H54 (cell line): ENCODE measurements at regions not wholly inside any gene's neighbourhood (a gene's known extent, or its start where the extent isn't known, plus 50 kb on each side); places are given as distances from the start of the nearest gene placed in this dataset.

Experiments used
- DNase-seq: peaks from one replicate; pipeline ENCODE4 v3.0.0; 2011; ENCODE audit warnings: low spot score, mixed read lengths; ENCODE audit not compliant: insufficient read length
- FAIRE-seq: peaks from 3 replicates; lab custom pipeline; 2011; peaks lifted over from hg19 to GRCh38; lab: Jason Lieb, UNC
- POLR2A ChIP-seq: IDR thresholded peaks from 2 replicates; pipeline ENCODE4 v1.6.1; 2011; ENCODE audit warnings: low read depth, mild to moderate bottlenecking, low read length

DNA sequence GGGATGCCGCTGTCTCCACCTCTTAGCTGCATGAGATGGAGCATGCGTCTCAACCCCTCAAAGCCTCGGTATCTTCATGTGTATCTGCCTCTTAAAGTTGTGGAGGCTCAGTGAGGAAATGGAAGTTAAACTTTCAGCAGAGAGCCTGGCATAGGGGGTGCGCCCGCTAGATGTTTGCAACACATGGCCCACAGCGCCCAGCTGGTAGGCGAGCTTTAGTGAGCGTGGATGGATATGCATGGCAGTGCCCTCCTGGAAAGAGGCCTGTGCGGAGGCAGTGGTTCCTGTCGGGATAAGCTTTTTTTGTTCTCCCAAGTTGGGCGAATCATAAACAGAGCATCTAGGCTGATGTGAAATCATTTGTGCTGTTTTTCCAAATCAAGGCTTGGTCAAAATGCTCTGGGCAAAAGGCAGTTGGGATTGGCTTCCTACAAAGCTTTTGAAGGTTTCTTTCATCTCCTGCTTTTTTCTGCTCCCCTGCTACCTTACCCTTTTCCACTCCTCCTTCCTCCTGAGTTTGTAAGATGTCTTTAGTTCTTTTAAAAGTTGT lies 272.4 kb upstream of the TPM1 start:
- no peak for DNase-seq
- TF ChIP-seq POLR2A: no peak
- FAIRE-seq: no peak

DNA sequence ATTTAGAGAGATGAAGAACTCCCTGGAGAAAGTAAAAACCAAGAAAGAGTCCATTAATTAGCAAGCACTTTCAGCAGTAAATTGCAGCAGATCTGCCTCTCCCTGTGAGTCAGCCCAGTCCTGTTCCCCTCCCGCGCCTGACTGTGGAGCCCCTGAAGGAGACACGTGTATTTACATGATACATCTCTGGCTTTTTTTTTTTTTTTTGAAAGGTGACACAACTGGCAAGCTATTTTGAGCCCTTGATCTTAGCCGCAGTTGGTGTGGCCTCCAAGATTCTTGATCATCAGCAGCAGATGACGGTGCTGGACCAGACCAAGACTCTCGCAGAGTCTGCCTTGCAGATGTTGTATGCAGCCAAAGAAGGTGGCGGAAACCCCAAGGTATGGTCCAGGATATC lies 271.8 kb upstream of the TPM1 start:
- DNase-seq (peak; percentile 22), FAIRE-seq (peak; percentile 11)
- TF ChIP-seq POLR2A: no peak

DNA sequence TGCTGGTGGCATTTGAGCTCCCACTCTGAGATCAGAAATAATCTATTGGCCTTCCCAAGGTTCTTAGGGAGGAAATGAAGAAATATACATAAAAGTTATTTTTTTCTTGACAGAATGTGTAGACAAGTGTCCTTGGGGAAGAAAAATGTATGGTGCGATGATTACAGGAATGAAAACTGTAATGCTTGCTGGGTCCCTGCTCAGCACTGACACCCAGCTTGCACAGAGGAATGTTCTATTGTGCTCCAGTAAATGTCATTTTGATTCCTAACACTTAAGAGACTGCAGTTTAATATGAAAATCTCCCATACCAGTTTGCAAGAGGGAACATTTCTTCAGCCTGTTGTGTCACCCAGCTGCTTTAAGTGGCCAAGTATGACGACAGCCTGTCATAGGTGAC lies 271.3 kb upstream of the TPM1 start:
- no peak for DNase-seq
- TF ChIP-seq POLR2A: no peak
- no peak for FAIRE-seq

DNA sequence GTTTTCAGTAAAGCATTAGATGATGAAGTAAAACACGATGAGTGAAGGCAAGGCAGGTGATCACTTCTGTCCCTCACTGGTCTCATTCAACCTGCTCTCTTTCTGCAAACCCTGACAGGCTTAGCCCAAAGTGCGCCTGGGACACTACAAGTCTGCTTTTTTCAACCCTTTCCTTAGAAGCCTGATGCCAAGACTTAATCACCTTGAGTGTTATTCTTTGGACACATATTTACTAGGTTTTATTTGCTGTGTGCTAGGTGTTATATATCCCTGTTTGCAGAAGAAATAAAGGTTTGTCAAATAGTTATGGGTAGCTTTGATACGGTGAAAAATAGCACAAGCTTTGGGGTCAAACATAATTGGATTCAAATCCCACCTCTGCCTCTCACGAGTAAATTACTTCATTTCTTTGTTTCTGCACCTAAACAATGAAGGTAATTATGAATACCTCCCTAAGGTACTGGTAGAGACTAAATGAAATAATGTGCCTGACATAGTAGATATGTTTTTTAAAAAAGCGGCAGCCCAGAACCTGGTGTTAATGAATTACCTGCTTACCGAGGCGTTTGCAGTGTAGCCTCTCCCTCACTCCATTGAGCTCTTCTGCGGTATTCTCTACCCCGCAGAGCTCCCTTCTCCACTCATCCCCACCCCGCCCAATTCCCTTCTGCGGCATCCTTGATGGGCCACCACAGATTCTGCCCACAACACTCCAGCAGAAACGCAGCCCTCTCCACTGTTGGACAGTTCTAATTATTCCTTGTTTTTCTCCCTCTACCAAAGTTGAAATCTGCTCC lies 269.0 kb upstream of the TPM1 start:
- DNase-seq: no peak
- no peak for TF ChIP-seq POLR2A
- FAIRE-seq: no peak

DNA sequence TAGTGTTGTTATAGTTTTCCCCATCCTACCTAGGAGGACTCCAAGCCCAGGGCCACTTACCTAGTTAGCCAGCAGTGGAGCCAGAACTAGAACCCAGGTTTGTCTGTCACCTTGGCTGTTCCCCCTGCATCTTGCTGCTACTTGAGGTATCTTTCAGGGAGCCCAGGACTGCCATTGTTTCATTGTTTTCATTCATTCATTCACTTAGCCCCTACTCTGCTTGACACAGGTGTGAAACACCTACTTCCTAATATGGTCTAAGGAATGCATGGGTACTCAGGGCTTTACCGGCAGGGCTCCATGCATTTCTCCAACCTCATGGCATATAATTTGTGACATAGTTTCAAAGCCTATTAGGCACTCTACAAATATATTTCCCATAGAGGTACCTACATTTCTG lies 266.6 kb upstream of the TPM1 start:
- FAIRE-seq: no peak
- TF ChIP-seq POLR2A: no peak

DNA sequence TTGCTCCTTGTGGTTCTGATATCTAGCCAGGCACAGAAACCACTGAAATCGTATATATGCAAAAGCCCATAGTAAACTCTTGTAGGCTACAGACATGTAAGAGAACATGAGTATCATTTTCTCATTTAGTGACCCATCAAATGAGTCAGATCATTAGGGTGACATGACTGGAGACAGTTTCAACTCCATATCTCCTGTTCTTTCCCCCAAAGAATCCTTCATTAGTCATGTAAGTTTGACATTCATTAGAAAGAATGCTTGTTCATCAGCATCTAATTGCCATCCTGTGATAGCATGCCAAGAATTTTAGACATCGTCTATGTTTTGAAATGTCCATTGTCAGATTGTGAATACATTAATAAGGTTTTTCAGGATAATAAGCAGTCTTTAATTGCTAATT lies 264.9 kb upstream of the TPM1 start:
- no peak for TF ChIP-seq POLR2A
- DNase-seq (no peak), FAIRE-seq (no peak)

More for the DNA sequence above, 266.6 kb upstream of the TPM1 start:
- DNase-seq: no peak

DNA sequence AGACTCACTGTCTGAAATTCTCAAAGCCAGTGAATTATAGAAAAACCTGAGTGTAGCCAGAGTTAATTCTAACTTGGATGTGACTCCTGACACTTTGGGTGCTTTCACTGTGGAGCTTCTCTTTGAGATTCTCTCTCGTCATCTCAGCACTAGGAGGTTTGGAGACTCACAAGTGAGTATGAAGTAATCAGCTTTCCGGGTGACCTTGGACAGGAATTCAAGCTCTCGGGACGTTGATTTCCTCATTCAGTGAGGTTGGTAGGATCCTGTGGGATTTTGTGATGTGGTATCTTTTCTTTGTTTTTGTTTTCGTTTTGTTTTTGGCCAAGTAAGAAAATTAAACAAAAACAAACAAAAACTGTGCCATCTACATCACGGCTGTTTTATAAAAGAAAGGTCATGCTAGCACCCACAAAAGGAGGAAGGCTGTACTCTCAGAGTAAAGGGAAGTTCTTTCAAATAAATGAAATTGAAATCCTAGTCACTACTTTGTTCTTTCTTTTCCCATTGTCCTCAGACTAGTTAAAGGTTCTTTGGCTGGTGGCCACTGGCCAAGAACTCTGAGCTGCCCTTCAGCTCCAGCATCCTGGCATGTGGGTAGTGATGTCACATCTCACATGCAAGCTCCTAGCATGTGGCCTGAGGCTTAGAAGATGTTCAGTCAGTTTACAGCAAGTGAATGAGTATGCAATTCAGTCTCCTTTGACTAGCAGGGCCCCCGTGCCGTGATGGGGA lies 263.3 kb upstream of the TPM1 start:
- DNase-seq: no peak
- TF ChIP-seq POLR2A: no peak
- FAIRE-seq: no peak

DNA sequence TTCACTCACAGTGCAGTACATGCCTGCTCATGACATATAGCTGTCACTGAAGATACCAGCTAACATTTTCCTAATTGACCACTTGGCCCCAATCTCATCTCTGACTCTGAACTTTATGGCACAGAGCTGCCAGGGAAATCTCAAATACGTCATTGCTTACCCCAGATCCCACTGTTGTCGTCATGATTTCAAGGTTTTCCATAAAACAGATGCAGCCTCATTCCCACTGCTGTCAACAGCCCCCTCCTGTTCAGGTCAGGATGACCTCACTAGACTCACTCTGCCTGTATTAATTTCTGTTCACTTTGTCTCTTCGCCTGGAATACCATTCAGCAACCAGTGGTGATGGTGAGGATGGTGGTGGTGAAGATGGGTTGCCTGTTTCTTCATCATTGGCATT lies 262.6 kb upstream of the TPM1 start:
- no peak for TF ChIP-seq POLR2A
- FAIRE-seq (no peak), DNase-seq (no peak)

DNA sequence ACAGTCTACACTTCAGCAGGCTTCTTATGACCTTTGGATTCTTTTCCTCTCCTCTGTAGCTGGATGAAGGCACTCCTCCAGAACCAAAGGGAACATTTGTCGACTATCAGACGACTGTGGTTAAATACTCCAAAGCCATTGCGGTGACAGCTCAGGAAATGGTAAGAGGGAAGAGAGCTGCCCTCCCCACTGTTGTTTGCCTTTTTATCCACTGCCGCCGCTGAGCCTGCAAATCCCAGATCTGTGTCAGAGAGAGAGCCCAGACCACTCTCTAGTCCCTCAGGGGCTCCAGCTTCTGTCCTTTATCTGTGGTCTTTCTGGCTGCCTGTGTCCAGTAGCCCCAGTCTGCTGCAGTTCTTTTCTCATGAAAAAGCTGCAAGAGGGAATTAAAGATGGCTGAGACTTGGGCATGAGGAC lies 261.5 kb upstream of the TPM1 start:
- no peak for TF ChIP-seq POLR2A
- FAIRE-seq (no peak), DNase-seq (no peak)

DNA sequence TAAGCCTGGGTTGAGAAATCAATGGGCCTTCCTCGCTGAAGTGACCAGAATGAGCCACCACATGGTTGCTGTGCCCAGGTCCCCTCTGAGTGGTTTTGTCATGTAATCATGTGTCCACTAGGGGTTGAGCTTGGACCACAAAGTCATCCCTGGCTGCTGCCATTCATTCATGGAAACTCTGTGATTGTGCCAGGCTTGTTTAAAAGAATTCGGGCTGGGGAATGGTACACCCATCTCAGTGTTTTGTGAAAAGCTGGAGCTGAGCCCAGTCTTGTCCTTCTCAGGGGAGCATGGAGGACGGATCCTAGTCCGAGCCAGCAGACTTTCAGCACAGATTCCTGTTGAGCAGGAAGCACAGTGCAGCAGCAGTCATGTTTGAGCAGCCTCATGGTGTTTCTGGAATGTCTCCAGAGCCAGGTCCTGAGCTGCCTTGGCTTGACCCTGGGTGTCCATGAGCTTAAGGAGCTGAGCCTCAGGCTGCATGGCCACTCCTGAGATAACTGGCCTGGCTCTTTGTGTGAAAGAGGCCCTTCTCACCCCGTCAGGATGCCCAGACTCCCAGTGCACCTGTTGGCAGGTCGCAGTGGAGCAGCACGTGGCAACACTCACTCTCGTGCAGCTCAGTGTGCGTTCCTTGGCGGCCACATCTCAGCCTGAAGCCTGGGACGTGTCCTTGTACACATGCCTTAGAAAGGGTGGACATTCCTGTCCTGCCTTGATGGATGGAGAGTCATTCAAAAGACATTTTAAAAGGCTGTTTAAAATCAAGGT lies 260.3 kb upstream of the TPM1 start:
- FAIRE-seq: no peak
- DNase-seq: peak; percentile 29

DNA sequence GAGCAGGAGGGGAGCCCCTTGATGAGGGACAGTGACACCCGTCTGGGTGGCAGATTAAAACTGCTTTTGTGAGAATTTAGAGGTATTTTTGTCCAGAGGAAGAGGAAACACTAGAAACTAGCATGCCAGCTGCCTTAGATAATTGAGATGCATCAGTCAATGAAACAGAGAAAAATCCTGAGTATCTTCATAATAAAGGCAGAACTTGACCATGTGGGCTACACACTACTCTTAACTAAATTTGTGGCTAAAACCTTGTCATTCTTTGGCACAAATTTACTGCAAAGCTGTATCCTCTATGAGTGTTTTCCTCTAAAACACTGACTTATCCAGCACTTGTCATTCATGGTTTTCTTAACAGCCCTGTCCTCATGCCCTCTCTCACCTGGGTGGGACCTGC lies 259.7 kb upstream of the TPM1 start:
- DNase-seq (no peak), FAIRE-seq (no peak)
- TF ChIP-seq POLR2A: no peak

More for the DNA sequence above, 260.3 kb upstream of the TPM1 start:
- no peak for TF ChIP-seq POLR2A

DNA sequence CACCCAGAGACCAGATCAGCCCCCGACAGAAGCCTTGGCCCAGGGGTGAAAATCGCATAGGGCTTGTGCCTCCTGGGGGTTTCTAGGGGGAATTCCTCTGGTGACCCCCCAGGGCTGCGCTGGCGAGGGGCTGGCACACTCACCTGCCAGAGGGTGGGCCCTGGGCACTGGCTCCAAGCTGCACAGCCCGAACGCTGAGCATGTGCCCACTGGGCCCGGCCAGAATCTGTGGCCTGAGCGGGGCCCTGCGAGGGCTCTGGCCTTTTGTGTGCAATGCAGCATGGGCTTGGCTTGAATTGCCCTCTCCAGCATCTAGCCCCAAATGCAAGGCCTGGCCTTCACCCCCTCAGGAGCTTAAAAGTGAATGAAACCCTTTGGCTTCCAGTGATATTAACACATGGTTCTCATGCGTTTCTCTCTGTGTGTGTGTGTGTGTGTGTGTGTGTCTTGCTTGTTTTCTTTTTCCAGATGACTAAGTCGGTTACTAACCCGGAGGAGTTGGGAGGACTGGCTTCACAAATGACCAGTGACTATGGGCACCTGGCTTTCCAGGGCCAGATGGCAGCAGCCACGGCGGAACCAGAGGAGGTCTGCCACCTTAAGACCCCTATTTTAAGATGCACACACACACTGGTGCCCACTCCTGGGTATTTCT lies 259.1 kb upstream of the TPM1 start:
- FAIRE-seq (no peak), DNase-seq (peak; percentile 47)

More for the DNA sequence above, 259.1 kb upstream of the TPM1 start:
- TF ChIP-seq POLR2A: no peak
